ENCODE measurements at regions not wholly inside any gene's neighbourhood (a gene's known extent, or its start where the extent isn't known, plus 50 kb on each side); places are given as distances from the start of the nearest gene placed in this dataset.

GRCh38 chr7:136030867-136031318 lies 53.7 kb upstream of the MTPN start:
- ChIA-PET POLR2A (ENCODE audit: unreplicated experiment) (no interaction called here), CTCF (no interaction called here)
- no peak overlapping the region for H2AK5ac ChIP-seq (ENCODE audit: low read depth, low read length)
- H3K27me3 ChIP-seq (ENCODE audit: control insufficient read depth, insufficient read depth, low read length), result peaks cover 4% of the 10 kb centered on the region; the same call in 1 of the 2 replicates
- in situ Hi-C loops (cut with MboI; ENCODE audit: low sequenced_read_pairs) (no loop called here), intact Hi-C loops (cut with micrococcal nuclease) (no loop called here), dilution Hi-C loops (cut with HindIII; ENCODE audit: low sequenced_read_pairs, unreplicated experiment) (no loop called here)
- H4K91ac ChIP-seq (ENCODE audit: insufficient read depth, low read depth, low read length), result no peak overlapping the region
- no peak overlapping the region for H3K18ac ChIP-seq (ENCODE audit: low read depth, low read length)
- H3K4ac ChIP-seq (ENCODE audit: low read depth, low read length), result no peak overlapping the region
- H3K23ac ChIP-seq (ENCODE audit: low read depth, low read length), result no peak overlapping the region
- no peaks in the 10 kb centered on the region for H3K9me1 ChIP-seq (ENCODE audit: insufficient read depth, low read length)
- H2BK120ac ChIP-seq (ENCODE audit: low read depth, low read length), result no peak overlapping the region
- H4K20me1 ChIP-seq (ENCODE audit: insufficient read depth, low read length), result no peaks in the 10 kb centered on the region
- H3K9ac ChIP-seq (ENCODE audit: low read depth, low read length), result no peak overlapping the region
- H3K27ac ChIP-seq (ENCODE audit: insufficient read depth, low read length), result no peak overlapping the region
- H2BK15ac ChIP-seq (ENCODE audit: low read depth, low read length), result no peak overlapping the region
- no peak overlapping the region for H4K5ac ChIP-seq (ENCODE audit: low read depth, low read length)
- DNase-seq, result no peak
- H2BK5ac ChIP-seq (ENCODE audit: low read depth, low read length, poor library complexity, severe bottlenecking), result no peak overlapping the region
- no peak overlapping the region for H4K8ac ChIP-seq (ENCODE audit: low read depth in 2 of 2, low read length in 2 of 2)
- no peak for ATAC-seq (ENCODE audit: low read depth)
- H2BK20ac ChIP-seq (ENCODE audit: low read depth, low read length), result no peak overlapping the region
- WGBS, 2 experiments (ENCODE audit: extremely low coverage in 2 of 2, insufficient read length in 1 of 2), result no CpG with 5 or more reads among the region's 4 CpGs
- no peak overlapping the region for H3K4me2 ChIP-seq (ENCODE audit: low read depth, low read length)
- no TSS peak for BruUV-seq (replicated peaks)
- H2AFZ ChIP-seq (replicated peaks; ENCODE audit: low read length, poor library complexity), result no peak overlapping the region
- no peaks in the 10 kb centered on the region for H3K79me1 ChIP-seq (ENCODE audit: low read depth in 1 of 2, low read length in 2 of 2)
- H3K56ac ChIP-seq (ENCODE audit: extremely low read depth, insufficient read depth, low read length), result no peak overlapping the region
- no peak overlapping the region for H3K4me3 ChIP-seq (ENCODE audit: insufficient read depth, low read depth, low read length)
- no peak overlapping the region for H2AK9ac ChIP-seq (replicated peaks; ENCODE audit: low read depth, low read length, poor library complexity)
- no peak for TF ChIP-seq BHLHE40 (IDR thresholded peaks at IDR 0.05; ENCODE audit: low read depth, low read length)
- no peak for TF ChIP-seq FOS (IDR thresholded peaks at IDR 0.05; ENCODE audit: low read depth, low read length)
- TF ChIP-seq MXI1 (IDR thresholded peaks at IDR 0.05; ENCODE audit: borderline replicate concordance, low read depth, low read length), result no peak
- TF ChIP-seq USF2 (IDR thresholded peaks at IDR 0.05; ENCODE audit: low read depth, low read length), result no peak
- no peak for TF ChIP-seq RCOR1 (IDR thresholded peaks at IDR 0.05; ENCODE audit: insufficient replicate concordance, low read length)
- no peak for TF ChIP-seq CTCF (conservative IDR thresholded peaks at IDR 0.05; ENCODE audit: low read depth, low read length)
- no peak for TF ChIP-seq ELK1 (IDR thresholded peaks at IDR 0.05; ENCODE audit: borderline replicate concordance, low read depth, low read length)
- TF ChIP-seq POLR2A (IDR thresholded peaks at IDR 0.05; ENCODE audit: low read depth, low read length), result no peak
- TF ChIP-seq SMC3 (IDR thresholded peaks at IDR 0.05; ENCODE audit: low read depth, low read length), result no peak
- TF ChIP-seq RFX5 (IDR thresholded peaks at IDR 0.05; ENCODE audit: low read depth, low read length), result no peak
- no peaks in the 10 kb centered on the region for H3K4me1 ChIP-seq (ENCODE audit: control insufficient read depth, insufficient read depth, low read length)
- no peak overlapping the region for H3K14ac ChIP-seq (replicated peaks; ENCODE audit: low read depth, low read length)
- no peaks in the 10 kb centered on the region for H3K36me3 ChIP-seq (ENCODE audit: control insufficient read depth, insufficient read depth, low read length)
- no peaks in the 10 kb centered on the region for H3K9me3 ChIP-seq (ENCODE audit: control insufficient read depth, insufficient read depth, low read length)
